ENCODE measurements at regions not wholly inside any gene's neighbourhood (a gene's known extent, or its start where the extent isn't known, plus 50 kb on each side); places are given as distances from the start of the nearest gene placed in this dataset.

GRCh38 chr9:87216897-87217455 is 269.7 kb upstream of the GAS1 start (continued):
- TF ChIP-seq REST (IDR thresholded peaks at IDR 0.05; ENCODE audit: unreplicated experiment), result no peak
- TF ChIP-seq JUNB (IDR thresholded peaks at IDR 0.05; ENCODE audit: unreplicated experiment), result no peak
- no peak for TF ChIP-seq ETS1 (IDR thresholded peaks at IDR 0.05)
- no peak for TF ChIP-seq EZH2phosphoT487 (IDR thresholded peaks at IDR 0.05; ENCODE audit: unreplicated experiment)
- no peak for TF ChIP-seq CREB1 (CRISPR knock-in tag; IDR thresholded peaks at IDR 0.05; ENCODE audit: low read depth)
- TF ChIP-seq ZNF114 (CRISPR knock-in tag; IDR thresholded peaks at IDR 0.05), result no peak
- no peak for TF ChIP-seq POLR2AphosphoS5 (IDR thresholded peaks at IDR 0.05; ENCODE audit: low read depth)
- no peak for TF ChIP-seq STAT1 (IDR thresholded peaks at IDR 0.05; ENCODE audit: unreplicated experiment)

GRCh38 chr9:87223392-87224246 is 274.0 kb upstream of the DAPK1 start:
- Mint-ChIP-seq H3K9me3 (no peaks in the 10 kb centered on the region), H3K27me3 (ENCODE audit: insufficient read depth, low read depth, poor library complexity) (peaks cover 4% of the 10 kb centered on the region), H3K4me1 (no peaks in the 10 kb centered on the region), H3K4me3 (no peak overlapping the region), H3K27ac (no peak overlapping the region), H3K36me3 (ENCODE audit: low read depth) (no peaks in the 10 kb centered on the region)
- H3F3A ChIP-seq (replicated peaks; ENCODE audit: low read depth), result no peaks in the 10 kb centered on the region
- no peak overlapping the region for H3K4me3 ChIP-seq
- H2AFZ ChIP-seq, result 0 out of 2 replicates have a peak overlapping the region, but pooled peaks have one; percentile 30
- H3K4me2 ChIP-seq, result no peak overlapping the region
- H3K36me3 ChIP-seq (ENCODE audit: insufficient read depth), result no peaks in the 10 kb centered on the region
- no peaks in the 10 kb centered on the region for H3K4me1 ChIP-seq (ENCODE audit: insufficient read depth)
- no peaks in the 10 kb centered on the region for H3K9me2 ChIP-seq (ENCODE audit: insufficient read depth)
- H3K79me2 ChIP-seq (replicated peaks; ENCODE audit: insufficient read depth), result no peaks in the 10 kb centered on the region
- DNase-seq (ENCODE audit: low spot score) (peak; percentile 20), ATAC-seq (peak; percentile 31; the same call in 1 of the 3 replicates)
- H3K27ac ChIP-seq (ENCODE audit: low read depth), result no peak overlapping the region
- H4K20me1 ChIP-seq (replicated peaks; ENCODE audit: insufficient read depth), result no peaks in the 10 kb centered on the region
- H3K27me3 ChIP-seq (ENCODE audit: insufficient read depth), result no peaks in the 10 kb centered on the region
- TF ChIP-seq CREB1 (CRISPR knock-in tag; IDR thresholded peaks at IDR 0.05; ENCODE audit: low read depth) (no peak), CTCF (conservative IDR thresholded peaks at IDR 0.05; ENCODE audit: low read depth in 2 of 2) (no peak), REST (IDR thresholded peaks at IDR 0.05; ENCODE audit: unreplicated experiment) (no peak), EZH2phosphoT487 (IDR thresholded peaks at IDR 0.05; ENCODE audit: unreplicated experiment) (no peak), NANOG (IDR thresholded peaks at IDR 0.05; ENCODE audit: borderline replicate concordance) (no peak), STAT1 (IDR thresholded peaks at IDR 0.05; ENCODE audit: unreplicated experiment) (no peak), ZNF114 (CRISPR knock-in tag; IDR thresholded peaks at IDR 0.05) (no peak), ZNF331 (CRISPR knock-in tag; IDR thresholded peaks at IDR 0.05; ENCODE audit: low read depth) (no peak)
